Renal cortex interstitium (tissue), 11 donors: ENCODE measurements at regions not wholly inside any gene's neighbourhood (a gene's known extent, or its start where the extent isn't known, plus 50 kb on each side); places are given as distances from the start of the nearest gene placed in this dataset.

ENCODE experiments used
- DNase-seq, 11 donors: peaks; one replicate each; pipeline ENCODE4 v3.0.0-alpha.2; 2013; ENCODE audit warnings: low read depth in 9 of 11, low spot score in 4 of 11; ENCODE audit errors: extremely low read depth in 1 of 11

- DNase-seq: no peak
These were observed 776.6 kb downstream of the MED13L start for GRCh38 chr12:115500872-115501271.

- DNase-seq: no peak
These were observed 782.2 kb downstream of the MED13L start for GRCh38 chr12:115495300-115495699.

GRCh38 chr12:115492553-115492952 is 784.9 kb downstream of the MED13L start:
- no peak for DNase-seq

- DNase-seq: no peak
These were observed 785.8 kb downstream of the MED13L start for GRCh38 chr12:115491511-115492250.

GRCh38 chr12:115489253-115489652 is 788.2 kb downstream of the MED13L start:
- DNase-seq: no peak

GRCh38 chr12:115485967-115486366 is 791.5 kb downstream of the MED13L start:
- no peak for DNase-seq

- no peak for DNase-seq
These were observed 792.0 kb downstream of the MED13L start for GRCh38 chr12:115485503-115485902.

- no peak for DNase-seq
These were observed 794.5 kb downstream of the MED13L start for GRCh38 chr12:115482943-115483342.

- DNase-seq: no peak
These were observed 796.4 kb downstream of the MED13L start for GRCh38 chr12:115481141-115481540.

- DNase-seq: no peak
These were observed 794.5 kb upstream of the TBX3 start for GRCh38 chr12:115478505-115478904.

GRCh38 chr12:115474539-115475353 is 790.8 kb upstream of the TBX3 start:
- no peak for DNase-seq

- no peak for DNase-seq
These were observed 789.4 kb upstream of the TBX3 start for GRCh38 chr12:115473257-115473956.

- DNase-seq: no peak
These were observed 788.9 kb upstream of the TBX3 start for GRCh38 chr12:115472852-115473251.

- no peak for DNase-seq
These were observed 787.0 kb upstream of the TBX3 start for GRCh38 chr12:115470977-115471376.

- no peak for DNase-seq
These were observed 786.6 kb upstream of the TBX3 start for GRCh38 chr12:115470526-115470925.

- no peak for DNase-seq
These were observed 784.1 kb upstream of the TBX3 start for GRCh38 chr12:115468087-115468510.

GRCh38 chr12:115467531-115467930 is 783.6 kb upstream of the TBX3 start:
- no peak for DNase-seq

- DNase-seq: no peak
These were observed 782.1 kb upstream of the TBX3 start for GRCh38 chr12:115466076-115466475.

- no peak for DNase-seq
These were observed 780.7 kb upstream of the TBX3 start for GRCh38 chr12:115464661-115465060.

GRCh38 chr12:115464111-115464581 is 780.2 kb upstream of the TBX3 start:
- peak in 1 of 11 donors; percentile 41 for DNase-seq
